DMS79 treated with DMSO at 0.1 percent for 48 hours (cell line): ENCODE measurements at regions not wholly inside any gene's neighbourhood (a gene's known extent, or its start where the extent isn't known, plus 50 kb on each side); places are given as distances from the start of the nearest gene placed in this dataset.

Experiments
- DNase-seq: peaks from one replicate; lab custom pipeline; 2025; lab: John Stamatoyannopoulos, UW

DNA sequence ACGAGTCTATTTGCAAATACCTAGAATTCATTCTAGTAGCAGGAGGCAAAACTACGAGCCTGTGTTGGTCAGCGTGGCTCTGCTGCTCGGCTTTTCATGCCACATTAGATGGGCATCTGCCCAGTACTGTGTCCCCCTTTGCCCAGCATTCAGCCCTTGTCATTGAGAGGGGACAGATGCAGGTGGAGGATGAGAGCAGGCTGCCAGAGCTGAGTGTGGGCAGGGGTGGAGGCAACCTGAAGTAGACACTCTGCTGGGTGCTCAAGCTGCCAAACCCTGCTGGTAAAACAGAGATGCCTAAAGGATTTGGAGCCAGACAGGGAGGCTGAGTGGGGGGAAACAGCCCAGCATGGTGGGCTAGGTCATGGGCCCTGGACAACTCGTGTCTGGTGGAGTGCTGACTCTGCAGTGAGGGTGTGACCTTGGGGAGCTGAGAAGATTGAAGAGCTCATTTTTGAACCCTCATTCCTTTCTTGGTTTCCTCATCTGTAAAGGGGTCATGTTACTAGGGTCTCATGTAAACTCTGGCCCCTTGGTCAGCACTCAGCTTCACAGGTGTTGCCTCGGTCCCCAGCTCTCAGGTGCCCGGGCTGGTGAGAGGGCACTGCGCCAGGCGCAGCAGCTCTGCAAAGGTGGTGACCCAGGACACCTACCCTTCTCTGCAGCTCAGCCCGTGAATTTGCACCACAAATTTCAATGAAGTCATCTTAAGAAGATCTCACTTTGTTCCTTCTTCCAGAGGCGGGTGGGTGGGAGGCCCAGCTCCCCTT is 64.2 kb upstream of the BHLHE23 start:
- peak; percentile 16 for DNase-seq

GRCh38 chr20:63070301-63070625 is 63.5 kb upstream of the BHLHE23 start:
- no peak for DNase-seq

GRCh38 chr20:63068711-63069367 is 62.1 kb upstream of the BHLHE23 start:
- no peak for DNase-seq

DNA sequence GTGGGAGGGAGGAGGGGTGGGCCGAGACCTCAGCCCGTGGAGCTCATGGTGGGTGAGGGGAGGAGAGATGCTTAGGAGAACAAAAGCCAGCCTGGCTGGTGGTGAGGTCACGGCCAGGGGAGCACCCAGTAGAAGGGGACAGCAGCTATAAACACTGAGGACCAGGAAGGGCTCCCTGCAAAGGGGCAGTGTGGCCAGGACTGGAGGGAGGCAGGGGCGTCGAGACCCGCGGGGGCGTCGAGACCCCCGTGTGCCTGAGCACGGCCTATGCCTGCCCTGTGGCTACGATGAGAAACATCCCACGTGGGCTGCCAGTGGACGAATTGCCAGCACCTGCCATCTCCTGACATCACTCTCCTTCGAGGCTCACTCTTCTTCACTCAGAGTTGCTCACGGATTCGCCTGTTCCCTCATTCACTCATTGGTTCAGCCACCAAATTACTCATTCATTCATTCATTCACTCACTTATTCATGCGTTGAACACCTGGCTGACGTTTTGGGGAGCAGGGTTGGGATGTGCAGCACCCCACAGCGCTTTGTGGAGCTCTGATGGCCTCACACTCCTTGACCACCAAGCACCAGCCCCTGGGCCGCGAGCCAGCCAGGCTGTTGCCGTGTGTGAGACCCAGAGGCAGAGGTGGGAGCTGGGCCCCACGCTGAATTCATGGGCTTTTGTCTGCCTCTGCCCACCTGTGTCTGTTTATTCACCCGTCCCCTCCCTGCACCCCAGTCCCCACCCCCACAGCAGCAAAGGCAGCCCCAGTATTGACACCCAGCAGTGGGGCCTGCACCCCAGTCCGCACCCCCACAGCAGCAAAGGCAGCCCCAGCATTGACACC is 61.2 kb upstream of the BHLHE23 start:
- no peak for DNase-seq

GRCh38 chr20:63067266-63067635 is 60.5 kb upstream of the BHLHE23 start:
- no peak for DNase-seq

DNA sequence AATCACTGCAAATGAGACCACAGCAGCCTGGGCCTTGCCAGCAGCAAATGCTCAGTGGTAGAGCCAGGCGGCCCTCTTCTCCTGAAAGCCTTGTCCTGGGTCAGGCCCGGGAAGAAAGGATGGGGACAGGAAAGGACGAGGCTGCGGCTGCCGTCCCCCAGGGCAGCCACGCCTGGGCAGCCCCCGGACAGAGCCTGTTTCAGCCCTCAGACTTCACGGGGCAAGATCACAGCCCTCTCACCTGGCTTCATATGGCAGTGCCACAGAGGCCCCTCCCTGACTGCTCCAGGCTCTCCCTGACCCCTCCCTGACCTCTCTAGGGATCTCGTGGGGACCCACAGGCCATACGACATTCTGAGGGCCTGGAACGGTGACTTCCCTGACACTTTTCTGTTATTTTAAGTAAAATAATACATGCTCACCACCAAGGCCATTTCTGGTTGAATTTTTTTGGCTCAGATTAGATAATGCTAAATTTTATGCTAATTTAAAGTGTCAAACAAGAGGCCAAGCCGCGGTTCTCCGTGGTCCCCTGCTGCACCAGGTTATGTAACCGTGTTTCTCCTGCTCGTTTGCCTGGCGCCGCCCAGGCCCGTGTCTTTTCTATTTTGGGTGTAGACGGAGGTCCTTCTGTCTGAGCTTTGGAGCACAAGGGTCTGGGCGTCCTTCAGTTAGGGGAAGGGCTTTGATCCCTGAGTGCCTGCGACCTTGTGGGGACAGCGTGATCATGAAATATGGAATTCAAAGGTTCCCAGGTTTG is 59.9 kb upstream of the BHLHE23 start:
- no peak for DNase-seq

DNA sequence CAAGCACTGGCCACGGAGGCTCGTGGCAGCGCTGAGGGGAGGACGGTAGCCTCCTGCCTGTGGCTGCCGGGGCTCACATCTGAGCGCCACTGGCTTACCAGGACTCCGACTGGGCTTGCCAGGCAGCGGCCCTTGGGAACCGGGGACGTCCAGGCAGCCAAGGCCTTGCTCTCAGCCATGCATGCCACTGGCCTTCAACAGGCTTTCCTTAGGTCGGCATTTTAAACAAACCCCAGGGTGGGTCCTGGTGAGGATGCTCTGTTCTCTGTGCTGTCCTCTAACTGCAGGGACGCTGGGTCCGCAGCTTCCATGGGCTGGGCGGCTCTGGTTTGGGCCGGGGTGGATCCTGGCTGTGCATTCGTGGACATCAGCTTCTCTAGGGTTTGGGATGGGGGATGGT is 59.1 kb upstream of the BHLHE23 start:
- DNase-seq = no peak

- no peak for DNase-seq
Measured at GRCh38 chr20:63064745-63065711, 58.3 kb upstream of the BHLHE23 start.

DNA sequence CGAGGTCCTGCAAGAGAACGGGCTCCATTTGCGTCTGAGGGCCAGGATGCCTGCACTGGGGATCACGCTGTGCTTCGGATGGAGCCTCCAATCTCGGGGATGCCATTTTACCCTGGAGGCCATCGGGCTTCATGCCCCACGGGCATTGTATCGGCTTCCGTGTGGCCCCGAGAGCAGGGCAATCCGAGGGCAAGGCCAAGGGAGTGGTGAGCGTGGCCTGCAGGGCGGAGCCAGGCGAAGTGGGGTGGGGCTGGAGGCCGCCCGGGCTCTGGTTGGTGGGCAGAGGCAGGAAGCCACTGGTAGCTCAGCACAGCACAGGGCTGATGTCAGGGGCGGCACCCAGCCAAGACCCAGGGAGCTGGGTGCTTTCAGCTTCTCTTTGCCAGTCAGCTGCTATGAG is 57.5 kb upstream of the BHLHE23 start:
- no peak for DNase-seq

GRCh38 chr20:63062188-63063140 is 55.7 kb upstream of the BHLHE23 start:
- no peak for DNase-seq

DNA sequence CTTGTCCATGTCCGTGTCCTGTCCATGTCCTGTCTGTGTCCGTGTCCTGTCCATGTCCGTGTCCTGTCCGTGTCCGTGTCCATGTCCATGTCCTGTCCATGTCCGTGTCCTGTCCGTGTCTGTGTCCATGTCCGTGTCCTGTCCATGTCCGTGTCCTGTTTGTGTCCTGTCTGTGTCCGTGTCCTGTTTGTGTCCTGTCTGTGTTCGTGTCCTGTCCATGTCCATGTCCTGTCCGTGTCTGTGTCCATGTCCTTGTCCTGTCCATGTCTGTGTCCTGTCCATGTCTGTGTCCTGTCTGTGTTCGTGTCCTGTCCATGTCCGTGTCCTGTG is 55.0 kb upstream of the BHLHE23 start:
- no peak for DNase-seq

GRCh38 chr20:63061051-63061770 is 54.4 kb upstream of the BHLHE23 start:
- no peak for DNase-seq

GRCh38 chr20:63060057-63060991 is 53.6 kb upstream of the BHLHE23 start:
- DNase-seq = no peak

GRCh38 chr20:63059684-63060056 is 52.9 kb upstream of the BHLHE23 start:
- no peak for DNase-seq

GRCh38 chr20:63058696-63059335 is 52.1 kb upstream of the BHLHE23 start:
- no peak for DNase-seq

DNA sequence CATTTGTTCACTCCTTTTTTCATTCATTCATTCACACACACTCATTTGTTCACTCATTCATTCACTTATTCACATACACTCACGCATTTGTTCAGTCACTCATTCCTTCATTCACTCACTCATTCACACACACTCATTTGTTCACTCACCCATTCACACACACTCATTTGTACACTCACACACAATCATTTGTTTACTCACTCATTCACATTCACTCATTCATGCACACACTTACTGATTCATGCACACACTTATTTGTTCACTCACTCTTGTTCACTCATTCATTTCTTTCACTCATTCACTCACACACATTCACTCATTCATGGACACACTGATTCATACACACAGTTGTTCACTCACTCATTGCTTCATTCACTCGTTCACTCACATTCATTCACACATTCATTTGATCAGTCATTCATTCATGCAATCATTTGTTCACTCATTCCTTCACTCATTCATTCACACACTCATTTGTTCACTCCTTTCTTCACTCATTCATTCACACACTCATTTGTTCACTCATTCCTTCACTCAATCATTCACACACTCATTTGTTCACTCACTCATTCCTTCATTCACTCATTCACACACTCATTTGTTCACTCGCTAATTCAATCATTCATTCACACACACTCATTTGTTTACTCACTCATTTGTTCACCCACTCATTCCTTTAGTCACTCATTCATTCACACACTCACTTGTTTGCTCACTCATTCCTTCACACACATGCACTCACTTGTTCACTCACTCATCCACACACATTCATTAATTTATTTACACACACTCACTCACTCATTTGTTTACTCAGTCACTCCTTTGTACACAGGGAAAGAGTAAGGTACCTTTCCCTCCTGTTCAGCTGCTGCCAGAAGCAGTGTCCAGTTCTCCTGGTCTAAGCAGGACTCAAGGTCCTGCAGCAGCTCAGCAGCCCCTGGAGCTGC is 50.7 kb upstream of the BHLHE23 start:
- DNase-seq = no peak
